VCaP (cell line): ENCODE measurements at regions not wholly inside any gene's neighbourhood (a gene's known extent, or its start where the extent isn't known, plus 50 kb on each side); places are given as distances from the start of the nearest gene placed in this dataset.

Experiments
- H3K27ac ChIP-seq: fragments of 450-650 bp; 2 replicates; pipeline ENCODE4 v1.5.1; 2017
- CTCF ChIP-seq: fragments of 450-650 bp; conservative IDR thresholded peaks from 2 replicates; pipeline ENCODE4 v1.5.1; 2017; ENCODE audit warnings: mild to moderate bottlenecking, moderate library complexity

GRCh38 chr2:15803543-15804245 lies 136.7 kb upstream of the MYCN start:
- H3K27ac ChIP-seq, result no peak overlapping the region
- TF ChIP-seq CTCF, result no peak

- no peak for TF ChIP-seq CTCF
- no peak overlapping the region for H3K27ac ChIP-seq
Measured at GRCh38 chr2:15804246-15804619, 136.1 kb upstream of the MYCN start.

GRCh38 chr2:15804691-15805090 lies 135.7 kb upstream of the MYCN start:
- TF ChIP-seq CTCF, result no peak
- no peak overlapping the region for H3K27ac ChIP-seq

DNA sequence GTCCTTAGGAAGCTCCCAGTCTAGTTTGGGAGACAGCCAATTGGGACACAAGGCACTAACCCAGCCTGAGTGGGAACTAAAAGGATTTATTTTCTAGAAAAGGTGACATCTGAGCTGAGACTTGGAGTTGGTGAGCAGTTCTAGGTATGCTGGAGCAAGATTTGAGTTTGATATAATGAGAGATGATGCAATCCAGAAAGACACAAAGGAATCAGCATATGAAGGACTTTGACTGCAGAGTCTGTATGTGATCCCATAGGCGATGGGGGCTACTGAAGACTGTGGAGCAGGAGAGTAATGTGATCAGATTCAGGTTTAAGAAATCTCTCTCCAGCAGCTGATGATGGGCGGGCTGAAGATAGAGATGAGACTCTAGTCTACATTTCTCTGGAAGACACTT lies 135.1 kb upstream of the MYCN start:
- H3K27ac ChIP-seq, result no peak overlapping the region
- no peak for TF ChIP-seq CTCF

GRCh38 chr2:15805772-15806171 lies 134.6 kb upstream of the MYCN start:
- no peak overlapping the region for H3K27ac ChIP-seq
- no peak for TF ChIP-seq CTCF

DNA sequence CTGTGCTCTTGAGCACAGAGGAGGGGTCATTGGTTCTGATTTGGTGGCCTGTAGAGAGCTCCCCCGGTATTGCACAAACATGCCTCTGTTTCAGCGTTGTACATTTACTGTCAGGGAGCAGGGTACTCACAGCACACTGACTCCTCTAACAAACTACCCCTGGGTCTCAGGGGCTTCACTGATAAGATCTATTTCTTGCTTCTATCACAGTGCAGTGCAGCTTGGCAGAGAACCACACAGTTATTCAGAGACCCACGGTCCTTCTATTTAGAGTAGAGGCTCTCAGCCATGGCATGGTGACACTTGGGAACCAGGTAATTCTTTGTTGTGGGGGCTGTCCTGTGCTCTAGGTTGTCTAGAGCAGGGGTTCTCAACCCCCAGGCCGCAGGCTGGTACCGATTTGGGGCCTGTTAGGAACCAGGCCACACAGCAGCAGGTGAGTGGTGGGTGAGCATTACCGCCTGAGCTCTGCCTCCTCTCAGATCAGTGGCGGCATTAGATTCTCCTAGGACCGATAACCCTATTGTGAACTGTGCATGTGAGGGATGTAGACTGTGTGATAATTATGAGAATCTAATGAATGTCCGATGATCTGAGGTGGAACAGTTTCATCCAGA lies 133.4 kb upstream of the MYCN start:
- no peak for TF ChIP-seq CTCF
- H3K27ac ChIP-seq, result no peak overlapping the region

- TF ChIP-seq CTCF, result no peak
- H3K27ac ChIP-seq, result no peak overlapping the region
Measured at GRCh38 chr2:15807418-15808203, 132.7 kb upstream of the MYCN start.
